HG03558 (cell line): ENCODE measurements at regions not wholly inside any gene's neighbourhood (a gene's known extent, or its start where the extent isn't known, plus 50 kb on each side); places are given as distances from the start of the nearest gene placed in this dataset.
A peak's percentile ranks its signal among the peaks of the same experiment; 100 is the strongest.

Source experiments
- ATAC-seq: cut with Tn5 transposase; IDR thresholded peaks from one replicate; pipeline ENCODE4 v1.9.1; 2021; ENCODE audit warnings: moderate number of reproducible peaks; ENCODE audit not compliant: unreplicated experiment; ENCODE audit errors: extremely low read depth

DNA sequence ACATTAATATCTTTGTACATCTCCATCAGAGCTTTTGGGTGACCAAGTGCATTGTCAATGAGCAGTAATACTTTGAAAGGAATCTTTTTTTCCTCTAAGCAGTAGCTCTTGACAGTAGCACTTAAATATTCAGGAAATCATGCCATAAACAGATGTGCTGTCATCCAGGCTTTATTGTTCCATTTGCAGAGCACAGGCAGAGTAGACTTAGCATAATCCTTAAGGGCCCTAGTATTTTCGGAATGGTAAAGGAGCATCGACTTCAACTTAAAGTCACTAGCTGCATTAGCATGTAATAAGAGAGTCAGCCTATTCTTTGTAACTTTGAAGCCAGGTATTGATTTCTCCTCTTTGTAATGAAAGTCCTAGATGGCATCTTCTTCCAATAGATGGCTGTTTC, 121.8 kb upstream of the CWC22 start:
- no peak for ATAC-seq

DNA sequence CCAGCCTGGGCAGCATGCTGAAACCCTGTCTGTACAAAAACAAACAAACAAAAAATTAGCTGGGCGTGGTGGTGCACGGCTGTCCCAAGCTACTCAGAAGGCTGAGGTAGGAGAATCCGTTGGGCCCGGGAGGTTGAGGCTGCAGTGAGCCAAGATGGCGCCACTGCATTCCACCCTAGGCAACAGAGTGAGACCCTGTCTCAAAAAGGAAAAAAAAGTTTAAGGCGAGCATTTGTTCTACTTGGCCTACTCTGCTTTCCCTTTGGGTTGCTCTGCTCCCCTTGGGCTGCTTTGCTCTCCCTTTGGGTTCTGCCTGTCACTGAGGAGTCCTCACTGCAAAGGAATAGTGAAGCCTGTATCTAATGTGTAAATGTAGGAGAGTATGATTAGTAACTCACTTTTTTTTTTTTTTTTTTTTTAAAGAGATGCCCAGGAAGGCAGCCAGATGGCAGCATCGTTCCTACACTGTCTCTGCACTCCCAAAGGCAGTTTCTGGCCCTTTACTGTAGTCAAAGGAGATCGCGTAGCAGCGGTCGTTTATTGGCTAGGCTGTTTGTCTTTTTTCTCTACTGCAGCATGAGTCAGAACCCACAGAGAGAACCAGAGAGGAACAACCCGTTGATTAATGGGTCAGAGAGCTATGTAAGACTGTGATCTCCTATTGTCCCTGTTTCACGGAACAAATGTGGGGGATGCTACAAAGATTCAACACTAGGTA, 118.3 kb upstream of the CWC22 start:
- ATAC-seq = peak; percentile 74

DNA sequence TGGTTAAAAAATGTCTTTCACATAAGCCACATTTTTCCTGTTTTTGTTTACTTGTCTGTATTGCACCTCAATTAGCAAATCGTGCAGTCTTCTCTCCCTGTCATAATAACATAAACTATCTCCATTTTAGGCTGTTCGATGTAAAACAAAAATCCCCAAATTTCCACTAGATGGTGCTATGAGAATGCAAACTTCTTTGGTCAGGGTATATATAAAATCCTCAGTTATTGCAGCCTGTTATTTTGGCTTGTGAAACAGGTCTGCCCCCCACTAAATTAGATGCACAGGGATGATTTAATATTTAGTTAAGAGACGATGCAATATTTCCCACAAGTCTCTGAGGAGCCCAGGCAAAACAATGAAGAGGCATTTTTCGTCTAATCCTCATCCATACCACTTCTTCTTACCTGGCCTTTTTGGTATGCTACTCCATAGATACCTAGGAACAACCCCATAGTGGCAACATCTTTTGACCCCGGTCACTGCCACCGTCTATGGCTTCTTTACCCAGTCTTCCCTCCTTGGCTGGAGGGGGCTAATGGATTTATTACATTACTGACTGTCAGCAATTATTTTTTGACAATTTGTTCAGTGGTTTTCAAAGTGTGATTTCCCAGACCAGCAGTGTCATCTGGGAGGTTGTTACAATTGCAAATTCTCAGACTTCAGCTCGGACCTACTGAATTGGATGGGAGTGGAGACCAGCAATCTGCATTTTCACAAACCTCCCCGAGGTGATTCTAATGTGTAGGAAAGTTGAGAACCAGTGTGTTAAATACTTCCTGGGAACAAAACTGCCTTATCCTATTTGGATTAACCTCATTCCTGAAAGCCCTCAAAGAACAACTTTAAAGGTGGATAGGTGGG, 117.4 kb upstream of the CWC22 start:
- no peak for ATAC-seq

DNA sequence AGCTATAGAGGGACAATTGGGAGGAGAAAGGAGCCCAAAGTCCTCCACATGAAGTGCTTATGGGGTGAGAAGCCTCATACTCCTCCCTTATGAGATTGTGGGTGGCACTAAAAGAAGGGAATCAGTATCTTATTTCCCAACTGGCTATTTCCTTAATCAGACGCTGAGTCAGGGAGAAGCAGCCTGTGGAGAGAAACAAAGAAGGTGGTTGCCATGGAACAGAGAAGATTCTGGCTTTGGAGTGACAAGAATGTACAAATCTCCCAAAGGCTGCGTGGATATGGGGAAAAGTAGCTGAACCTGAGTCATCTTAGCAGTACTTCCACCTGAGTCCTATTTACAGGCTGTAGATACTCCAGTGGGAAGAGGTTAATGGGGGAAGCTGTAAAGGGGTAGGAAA, 115.8 kb upstream of the CWC22 start:
- no peak for ATAC-seq

DNA sequence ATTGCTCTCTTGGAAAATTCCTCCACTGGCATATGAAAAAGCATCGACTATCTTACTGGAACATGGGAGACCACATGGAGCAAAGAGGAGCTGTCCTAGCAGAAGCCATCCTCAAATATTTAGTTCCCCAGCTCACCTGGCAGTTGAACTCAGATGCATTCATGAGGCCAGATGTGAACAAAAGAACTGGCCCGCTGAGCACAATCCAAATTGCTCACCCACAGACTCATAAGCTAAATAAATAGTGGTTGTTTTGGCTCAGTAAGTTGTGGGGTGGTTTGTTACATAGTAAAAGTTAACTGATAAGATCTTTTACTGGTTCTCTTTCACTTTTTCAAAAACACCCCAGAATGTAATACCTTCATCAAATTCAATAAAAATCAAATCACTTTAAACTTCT, 108.6 kb upstream of the CWC22 start:
- ATAC-seq = no peak

DNA sequence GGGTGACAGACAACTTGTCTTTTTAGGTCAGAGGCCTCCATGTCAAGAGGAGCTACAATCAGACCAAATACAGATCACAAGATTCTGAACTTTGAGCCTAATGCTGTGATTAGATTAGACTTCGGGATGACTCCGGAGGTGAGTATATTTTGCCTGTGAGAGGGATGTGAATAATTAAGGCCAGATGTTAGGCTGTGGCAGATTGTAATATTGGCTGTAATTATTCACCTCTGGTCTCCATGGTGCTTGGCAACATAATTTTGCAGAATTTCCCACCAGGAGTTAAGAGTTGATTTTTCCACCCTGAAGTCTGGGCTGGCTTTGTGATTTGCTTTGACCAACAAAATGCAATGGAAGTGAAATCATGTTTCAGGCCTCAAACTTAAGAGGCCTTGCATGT, 108.2 kb upstream of the CWC22 start:
- ATAC-seq = no peak

DNA sequence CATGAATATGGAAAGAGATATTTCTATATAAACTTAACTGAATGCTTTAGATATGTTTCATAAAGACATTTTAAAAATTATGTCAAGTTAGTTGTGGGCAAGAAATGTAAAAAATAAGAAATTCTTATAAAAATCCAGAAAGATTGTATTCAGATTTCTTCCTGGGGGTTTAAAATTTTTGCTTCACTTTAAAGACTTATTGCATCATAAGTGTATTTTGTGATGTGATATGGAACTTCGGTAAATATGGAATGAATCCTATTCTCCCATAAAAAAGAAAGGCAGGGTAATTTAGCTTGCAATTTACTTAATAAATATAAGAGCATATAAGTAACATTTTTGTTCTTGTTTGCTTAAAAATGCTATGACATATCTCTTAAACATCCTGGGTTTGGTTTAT, 104.8 kb upstream of the CWC22 start:
- no peak for ATAC-seq

DNA sequence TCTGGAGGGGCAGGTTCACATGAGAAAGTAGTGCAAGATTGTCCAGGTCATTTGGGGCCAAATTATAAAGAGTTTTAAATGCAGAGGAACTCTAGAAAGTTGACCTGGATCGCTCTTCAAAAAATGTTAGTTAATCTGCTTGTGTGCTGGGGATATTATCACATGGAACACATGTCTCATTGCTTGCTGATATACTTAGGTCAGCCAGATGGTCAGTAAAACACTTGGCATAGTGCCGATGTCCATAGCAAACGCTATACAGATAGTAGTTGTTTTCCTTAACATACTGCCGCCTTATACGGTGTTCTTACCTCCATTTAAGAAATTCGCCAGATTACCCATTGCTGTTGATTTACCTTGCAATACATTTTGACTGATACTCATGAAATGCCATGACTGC, 103.4 kb upstream of the CWC22 start:
- ATAC-seq = no peak

DNA sequence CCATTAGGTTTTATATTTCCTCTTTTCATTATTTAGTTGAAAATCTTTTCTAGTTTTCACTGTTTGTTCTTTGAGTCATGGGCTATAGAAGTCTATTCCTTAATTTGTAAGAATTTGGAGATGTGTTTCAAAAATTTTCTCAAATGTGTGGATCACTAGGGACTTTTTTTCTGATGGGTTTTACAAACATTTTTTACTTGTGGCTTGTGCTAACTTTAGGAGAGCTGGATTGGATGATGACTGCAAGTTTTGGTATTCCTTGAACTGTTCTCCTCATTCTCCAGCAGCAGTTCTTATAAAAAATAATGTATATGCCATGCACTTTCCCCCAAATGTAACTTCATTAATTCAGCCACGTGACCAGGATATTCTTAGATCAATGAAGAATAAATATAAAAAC, 94.7 kb upstream of the CWC22 start:
- ATAC-seq = no peak

DNA sequence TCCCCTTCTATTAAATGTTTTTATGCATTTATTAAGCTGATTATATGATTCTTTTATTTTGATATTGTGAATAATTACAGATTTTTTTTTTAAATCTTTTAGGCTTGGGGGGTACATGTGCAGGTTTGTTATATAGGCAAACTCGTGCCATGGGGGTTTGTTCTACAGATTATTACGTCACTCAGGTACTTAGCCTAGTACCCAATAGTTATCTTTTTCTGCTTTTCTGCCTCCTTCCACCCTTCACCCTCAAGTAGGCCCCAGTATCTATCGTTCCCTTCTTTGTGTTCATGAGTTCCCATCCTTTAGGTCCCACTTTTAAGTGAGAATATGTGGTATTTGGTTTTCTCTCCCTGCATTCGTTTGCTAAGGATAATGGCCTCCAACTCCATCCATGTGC, 92.2 kb upstream of the CWC22 start:
- no peak for ATAC-seq

DNA sequence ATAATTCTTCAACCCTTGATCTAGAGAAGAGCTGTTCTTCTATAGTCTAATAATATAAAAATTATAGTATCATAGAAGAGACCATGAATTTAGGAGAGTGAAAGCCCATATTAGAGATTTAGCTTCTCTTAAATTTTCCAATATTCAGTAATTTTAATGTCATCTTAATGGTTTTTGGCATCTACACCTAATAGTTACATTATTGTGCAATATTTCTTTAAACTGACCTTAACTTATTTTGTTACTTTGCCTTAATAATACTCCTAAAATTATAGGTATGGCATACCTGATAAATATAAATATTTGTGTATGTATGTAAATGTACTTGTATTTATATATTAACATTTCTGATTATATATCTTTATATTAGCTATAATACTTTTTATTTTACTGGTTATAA, 78.0 kb upstream of the CWC22 start:
- no peak for ATAC-seq

DNA sequence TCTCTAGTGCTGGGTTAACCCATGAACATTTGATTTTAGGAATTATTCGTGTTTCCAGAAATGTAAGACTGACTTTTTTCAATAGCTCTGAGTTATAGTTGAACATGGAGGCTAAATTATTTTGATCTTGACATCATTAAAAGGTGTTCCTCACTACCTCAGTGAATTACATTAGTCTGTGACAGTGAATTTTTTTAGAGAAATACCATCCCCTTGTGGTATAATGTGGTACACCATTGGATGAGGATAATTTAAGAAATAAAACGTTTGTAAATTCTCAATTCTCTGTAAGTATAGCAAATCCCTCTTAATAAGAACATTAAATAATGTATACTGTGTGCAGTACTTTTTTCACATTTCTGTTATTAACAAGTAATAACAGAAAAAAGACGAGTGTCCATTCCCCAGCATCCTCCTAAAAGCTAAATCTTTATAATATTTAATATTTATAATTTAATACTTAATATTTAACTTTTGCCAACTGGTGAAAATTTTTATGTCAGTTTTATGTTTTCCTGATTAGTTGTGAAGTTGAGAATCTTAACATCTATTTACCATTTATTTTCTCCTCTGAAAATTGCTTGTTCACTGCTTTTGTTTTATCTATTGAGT, 70.3 kb upstream of the CWC22 start:
- no peak for ATAC-seq

DNA sequence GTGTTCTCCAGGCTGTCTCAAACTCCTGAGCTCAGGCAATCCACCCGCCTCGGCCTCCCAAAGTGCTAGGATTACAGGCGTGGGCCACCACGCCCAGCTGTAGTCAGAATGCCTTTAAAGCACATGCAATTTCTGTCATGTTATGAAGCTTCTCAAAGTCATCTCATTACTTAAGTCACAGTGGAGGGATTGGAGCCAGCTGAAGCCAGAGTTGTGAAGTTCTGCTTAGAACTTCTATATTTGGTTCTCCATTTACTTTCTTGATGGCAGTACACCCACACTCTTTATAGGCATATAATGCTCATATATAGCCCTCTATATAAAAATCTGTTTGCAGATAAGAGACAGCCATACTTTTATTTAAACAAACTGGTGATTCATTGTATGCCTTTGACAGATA, 68.8 kb upstream of the CWC22 start:
- no peak for ATAC-seq

DNA sequence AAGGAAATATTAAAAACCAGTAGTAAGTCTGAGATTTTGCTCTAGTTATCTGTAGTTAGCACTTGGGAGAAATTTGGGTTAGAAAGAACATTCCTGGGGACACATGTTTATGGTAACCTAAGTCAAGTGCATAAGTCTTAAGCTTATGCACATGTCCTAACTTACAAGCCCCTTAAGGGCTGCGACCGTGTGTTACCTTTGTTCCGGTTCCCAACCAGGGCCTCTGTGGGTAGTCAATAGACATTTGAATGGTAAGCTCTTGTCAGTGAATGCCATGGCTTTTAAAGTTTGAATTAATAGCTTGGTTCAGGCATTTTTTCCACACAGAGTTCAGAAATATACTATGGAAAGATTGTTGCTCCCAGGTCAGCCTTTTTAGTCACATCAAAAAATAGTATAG, 64.7 kb upstream of the CWC22 start:
- ATAC-seq = no peak

DNA sequence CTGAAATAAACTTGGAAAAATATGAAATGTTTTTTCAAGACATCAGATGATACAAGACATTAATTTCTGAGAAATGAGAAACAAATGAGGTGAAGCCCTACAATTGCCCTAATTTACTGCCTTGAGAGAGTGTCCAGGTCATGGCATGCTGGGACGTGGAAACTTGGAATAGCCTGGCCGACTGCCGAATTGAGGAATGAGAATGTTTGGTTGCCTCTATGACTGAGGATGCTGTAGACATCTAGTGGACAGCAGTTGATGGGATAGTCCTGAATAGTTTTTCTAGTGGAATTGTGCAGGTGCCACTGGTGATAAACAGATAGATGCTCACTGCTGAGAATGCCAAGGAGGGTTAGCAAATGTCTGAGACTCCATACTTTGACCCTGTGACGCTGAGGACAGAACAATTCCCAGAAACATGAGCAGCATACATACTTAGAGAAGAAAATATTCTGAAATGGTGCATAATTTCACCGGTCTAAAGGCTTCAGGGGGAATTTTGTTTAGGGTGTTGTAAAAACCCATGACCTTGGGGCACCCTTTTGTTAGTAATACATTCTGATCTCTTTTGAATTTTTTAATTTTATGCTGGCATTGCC, 56.5 kb upstream of the CWC22 start:
- ATAC-seq = no peak

DNA sequence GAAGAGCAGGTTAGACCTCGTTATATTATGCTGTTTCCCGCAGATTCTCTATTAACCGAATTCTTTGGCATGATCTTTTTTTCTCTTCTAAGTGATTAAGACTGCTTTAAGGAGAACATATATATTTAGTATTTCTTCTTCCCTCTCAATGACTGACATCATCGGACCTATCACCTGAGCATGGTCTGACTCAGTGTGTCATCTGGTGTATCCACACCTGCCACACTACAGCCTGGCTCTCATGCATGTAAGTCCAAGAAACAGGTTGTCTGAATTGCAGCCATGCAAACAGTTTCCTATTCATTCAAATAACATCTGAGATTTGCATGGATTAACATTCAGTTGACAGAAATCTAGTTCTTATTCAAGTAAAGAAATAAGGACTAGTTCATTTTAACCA, 55.1 kb upstream of the CWC22 start:
- no peak for ATAC-seq

DNA sequence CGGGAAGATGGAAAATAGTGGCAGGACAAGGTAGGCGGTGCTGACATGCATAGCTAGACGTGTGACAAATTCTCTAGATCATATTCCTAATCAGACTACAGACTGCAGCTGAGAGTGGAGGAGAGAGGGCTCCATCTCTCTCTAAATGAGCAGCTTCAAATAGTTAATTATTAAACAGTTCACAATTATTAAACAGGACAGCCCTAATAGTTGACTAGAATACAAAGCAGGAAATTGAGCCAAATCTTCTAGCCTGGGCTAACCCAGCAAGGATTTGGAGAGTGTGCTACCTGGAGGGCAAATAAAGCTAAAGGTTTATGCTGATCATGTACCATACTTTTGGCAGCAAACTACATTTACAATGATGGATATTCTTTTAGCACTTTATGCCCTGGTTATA, 54.4 kb upstream of the CWC22 start:
- no peak for ATAC-seq

DNA sequence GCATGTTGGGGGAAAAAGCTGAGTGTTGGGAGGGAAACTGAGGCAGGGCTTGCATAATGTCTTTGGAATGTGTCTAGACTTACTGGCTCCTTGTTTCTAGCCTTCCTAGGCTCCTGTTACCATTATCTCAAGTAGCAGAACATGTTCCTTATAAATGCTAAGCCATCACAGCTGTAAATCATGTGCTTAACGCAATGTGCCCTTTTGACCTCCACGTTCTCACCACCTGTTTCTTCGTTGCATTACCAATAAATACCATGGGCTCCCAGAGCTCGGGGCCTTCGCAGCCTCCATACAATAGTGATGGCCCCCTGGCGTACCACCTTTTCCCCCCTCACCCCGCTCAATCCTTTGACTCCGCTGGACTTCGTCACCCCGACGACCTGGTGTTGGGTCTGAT, 54.0 kb upstream of the CWC22 start:
- no peak for ATAC-seq

DNA sequence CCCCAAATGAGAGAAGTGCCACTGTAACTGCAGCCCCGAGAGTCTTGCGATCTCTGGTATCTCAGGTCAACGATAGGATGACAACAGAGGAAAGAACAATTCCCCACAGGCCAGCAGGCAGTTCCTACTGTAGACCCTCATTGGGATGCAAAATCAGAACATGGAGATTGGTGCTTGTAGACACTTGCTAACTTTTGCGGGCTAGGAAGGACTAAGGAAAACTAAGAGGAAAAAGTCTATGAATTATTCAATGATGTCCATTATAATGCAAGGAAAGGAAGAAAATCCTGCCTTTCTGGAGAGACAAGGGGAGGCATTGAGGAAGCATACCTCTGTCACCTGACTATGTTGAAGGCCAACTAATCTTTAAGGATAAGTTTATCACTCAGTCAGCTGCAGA, 51.9 kb upstream of the CWC22 start:
- no peak for ATAC-seq

DNA sequence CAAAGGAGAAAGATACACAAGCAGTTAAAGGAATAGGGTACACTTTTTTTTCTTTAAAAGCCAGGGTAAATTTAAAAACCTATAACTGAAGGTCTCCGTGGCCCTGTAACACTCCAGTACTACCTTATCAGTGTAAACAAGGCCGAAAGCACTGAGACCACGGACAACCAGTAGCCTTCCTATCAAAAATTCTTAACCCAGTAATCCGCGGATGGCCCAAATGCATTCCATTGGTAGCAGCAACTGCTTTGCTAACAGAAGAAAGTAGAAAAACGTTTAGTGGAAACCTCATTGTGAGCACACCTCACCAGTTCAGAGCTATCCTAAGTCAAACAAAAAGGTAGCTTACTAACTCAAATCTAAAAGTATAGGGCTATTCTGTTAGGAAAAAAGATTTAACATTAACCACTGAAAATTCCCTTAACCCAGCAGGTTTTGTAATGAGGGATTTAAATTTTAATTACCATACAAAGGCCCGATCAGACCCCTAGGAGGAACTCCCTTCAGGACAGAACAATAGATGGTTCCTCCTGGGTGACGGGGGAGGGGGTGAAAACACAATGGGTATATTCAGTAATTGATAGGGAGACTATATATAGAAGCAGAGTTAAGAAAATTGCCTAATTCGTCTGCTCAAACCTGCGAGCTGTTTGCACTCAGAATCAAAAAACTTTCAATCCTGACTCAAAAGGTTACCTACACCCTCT, 50.8 kb upstream of the CWC22 start:
- ATAC-seq = no peak
